ENCODE measurements at regions not wholly inside any gene's neighbourhood (a gene's known extent, or its start where the extent isn't known, plus 50 kb on each side); places are given as distances from the start of the nearest gene placed in this dataset.
A peak's percentile ranks its signal among the peaks of the same experiment; 100 is the strongest.

DNA sequence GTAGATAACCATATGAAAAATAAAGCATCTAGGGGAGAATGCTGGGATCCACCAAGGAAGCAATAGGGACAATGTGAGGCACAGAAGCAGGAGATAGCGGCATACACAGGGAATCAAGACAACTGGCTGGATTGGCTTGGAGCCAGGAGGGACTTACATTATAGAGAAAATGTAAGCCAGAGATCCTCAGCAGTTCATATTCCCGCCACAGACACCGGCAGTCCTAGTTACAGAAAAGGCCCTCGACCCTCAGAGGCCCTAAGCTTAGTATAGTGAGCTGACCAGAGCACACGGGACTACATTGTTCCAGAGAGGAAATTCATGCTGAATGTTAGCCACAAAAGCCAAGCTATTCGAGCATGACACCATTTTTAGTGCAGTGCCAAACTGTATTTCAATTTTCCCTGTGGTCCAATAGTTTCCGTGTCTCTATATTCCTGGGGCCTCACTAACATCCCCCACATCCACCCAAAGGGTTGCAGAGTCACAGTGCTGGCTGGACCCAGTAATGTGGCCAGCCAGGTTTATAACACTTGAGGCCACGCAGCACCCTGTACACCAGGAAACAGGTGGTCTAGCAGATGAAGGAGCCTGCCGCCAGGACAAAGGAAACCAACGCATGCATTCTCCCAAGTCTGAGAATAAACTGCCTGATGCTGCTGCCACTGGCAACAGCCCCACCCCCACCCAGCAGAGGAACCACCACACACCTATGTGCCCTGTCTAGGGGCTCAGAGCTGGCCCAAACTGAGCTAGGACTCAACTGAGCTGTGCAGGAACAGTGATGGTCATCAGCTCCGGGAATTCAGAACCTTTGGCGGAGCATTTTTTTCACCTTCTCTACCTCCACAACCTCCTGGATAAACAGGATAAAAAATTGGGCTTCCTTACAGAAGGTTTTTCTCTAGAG is 693.2 kb upstream of the CHD1 start:
- no peak overlapping the region for H3K4me2 ChIP-seq (ENCODE audit: insufficient read depth, insufficient read length, low read length)
- H3K18ac ChIP-seq (ENCODE audit: insufficient read length, low read depth, low read length): no peak overlapping the region
- no peak overlapping the region for H4K91ac ChIP-seq (ENCODE audit: insufficient read length, low read depth, low read length)
- H3K23me2 ChIP-seq (ENCODE audit: insufficient read length, low read depth, low read length, poor library complexity, severe bottlenecking): no peaks in the 10 kb centered on the region
- H4K5ac ChIP-seq (ENCODE audit: insufficient read length, low read depth, low read length): no peak overlapping the region
- Mint-ChIP-seq H3K27ac (no peak overlapping the region; a peak in 3 of 7 replicates), H3K36me3 (ENCODE audit: insufficient read depth in 1 of 3, low read depth in 3 of 3) (no peaks in the 10 kb centered on the region; a peak in 1 of 7 replicates), H3K4me1 (no peaks in the 10 kb centered on the region), H3K9me3 (no peaks in the 10 kb centered on the region), H3K27me3 (ENCODE audit: low read depth) (no peaks in the 10 kb centered on the region), H3K4me3 (no peak overlapping the region)
- H3K27ac ChIP-seq (ENCODE audit: insufficient read length, low read depth, low read length): no peak overlapping the region
- TF ChIP-seq, protein P1, sequence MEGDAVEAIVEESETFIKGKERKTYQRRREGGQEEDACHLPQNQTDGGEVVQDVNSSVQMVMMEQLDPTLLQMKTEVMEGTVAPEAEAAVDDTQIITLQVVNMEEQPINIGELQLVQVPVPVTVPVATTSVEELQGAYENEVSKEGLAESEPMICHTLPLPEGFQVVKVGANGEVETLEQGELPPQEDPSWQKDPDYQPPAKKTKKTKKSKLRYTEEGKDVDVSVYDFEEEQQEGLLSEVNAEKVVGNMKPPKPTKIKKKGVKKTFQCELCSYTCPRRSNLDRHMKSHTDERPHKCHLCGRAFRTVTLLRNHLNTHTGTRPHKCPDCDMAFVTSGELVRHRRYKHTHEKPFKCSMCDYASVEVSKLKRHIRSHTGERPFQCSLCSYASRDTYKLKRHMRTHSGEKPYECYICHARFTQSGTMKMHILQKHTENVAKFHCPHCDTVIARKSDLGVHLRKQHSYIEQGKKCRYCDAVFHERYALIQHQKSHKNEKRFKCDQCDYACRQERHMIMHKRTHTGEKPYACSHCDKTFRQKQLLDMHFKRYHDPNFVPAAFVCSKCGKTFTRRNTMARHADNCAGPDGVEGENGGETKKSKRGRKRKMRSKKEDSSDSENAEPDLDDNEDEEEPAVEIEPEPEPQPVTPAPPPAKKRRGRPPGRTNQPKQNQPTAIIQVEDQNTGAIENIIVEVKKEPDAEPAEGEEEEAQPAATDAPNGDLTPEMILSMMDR (conservative IDR thresholded peaks at IDR 0.05): no peak
- H2BK20ac ChIP-seq (ENCODE audit: low read depth, low read length, poor library complexity, severe bottlenecking): no peak overlapping the region
- no CpG with 5 or more reads among the region's 12 CpGs for WGBS (ENCODE audit: extremely low coverage, insufficient read length, low lambda C conversion rate)
- no peak overlapping the region for H3K23ac ChIP-seq (ENCODE audit: insufficient read length, low read depth, low read length)
- H3K79me1 ChIP-seq (ENCODE audit: insufficient read depth, low read depth, low read length, poor library complexity, severe bottlenecking): no peaks in the 10 kb centered on the region
- H3K79me2 ChIP-seq (ENCODE audit: insufficient read depth, low read length): no peaks in the 10 kb centered on the region
- H3K4ac ChIP-seq (ENCODE audit: low read depth, low read length): no peak overlapping the region
- H2BK120ac ChIP-seq (ENCODE audit: low read depth, low read length, poor library complexity, severe bottlenecking): no peak overlapping the region
- no peak overlapping the region for H2BK12ac ChIP-seq (ENCODE audit: insufficient read length, low read depth, low read length)
- no peak overlapping the region for H2BK15ac ChIP-seq (ENCODE audit: low read depth, low read length)
- H4K8ac ChIP-seq (replicated peaks; ENCODE audit: insufficient read length, low read depth, low read length): no peak overlapping the region
- H2BK5ac ChIP-seq (ENCODE audit: insufficient read length, low read length): no peak overlapping the region
- H3K27me3 ChIP-seq (ENCODE audit: insufficient read depth, low read length): no peaks in the 10 kb centered on the region
- no peak overlapping the region for H3K56ac ChIP-seq (ENCODE audit: insufficient read length, low read depth, low read length)
- H2AFZ ChIP-seq (ENCODE audit: low read length): peak overlapping the region; percentile 56
- no peaks in the 10 kb centered on the region for H3K9me3 ChIP-seq (ENCODE audit: control insufficient read depth, low read depth, low read length)
- DNase-seq: peak; percentile 27
- H3T11ph ChIP-seq (ENCODE audit: low read length): no peak overlapping the region
- H4K20me1 ChIP-seq (ENCODE audit: control insufficient read depth, insufficient read depth, insufficient read length): no peaks in the 10 kb centered on the region
- no peak overlapping the region for H3K14ac ChIP-seq (ENCODE audit: insufficient read depth, low read length)
- no peak overlapping the region for H2AK5ac ChIP-seq (ENCODE audit: insufficient read length, low read length)
- no peaks in the 10 kb centered on the region; the same call in 1 of the 2 replicates for H3K4me1 ChIP-seq (ENCODE audit: insufficient read depth, low read length)
- H3K9ac ChIP-seq (ENCODE audit: extremely low read depth, insufficient read length, low read length): no peak overlapping the region
